SK-N-SH (cell line): ENCODE measurements at regions not wholly inside any gene's neighbourhood (a gene's known extent, or its start where the extent isn't known, plus 50 kb on each side); places are given as distances from the start of the nearest gene placed in this dataset.

Source experiments
- CTCF ChIA-PET: fragments of 300-600, 350-600 bp; formaldehyde crosslinking; extraction: SDS; loops from one replicate; lab custom pipeline; 2021; lab: Yijun Ruan, JAX
- POLR2A ChIA-PET: fragments of 350-600 bp; sonication (Branson Sonifier 250); formaldehyde crosslinking; extraction: SDS; loops from one replicate; lab custom pipeline; 2020; ENCODE audit warnings: antibody characterized with exemption, inconsistent platforms; lab: Yijun Ruan, JAX
- DNase-seq: peaks from one replicate; pipeline ENCODE4 v3.0.0; 2012
- H2AFZ ChIP-seq: fragments of 200-600 bp; sonication (generic); 2 replicates; pipeline ENCODE4 v1.8.1; 2016; ENCODE audit warnings: antibody characterized with exemption, mild to moderate bottlenecking, low read depth
- H3F3A ChIP-seq: fragments of 200-600 bp; sonication (generic); replicated peaks from 2 replicates; pipeline ENCODE3; 2016; ENCODE audit warnings: antibody characterized with exemption, mild to moderate bottlenecking; ENCODE audit not compliant: insufficient read depth
- H3K27ac ChIP-seq, 2 experiments: fragments of 200-500 bp in 1 of 2; fragments of 200-600 bp in 1 of 2; sonication (Bioruptor generic) in 1 of 2; sonication (generic), shearing (Covaris generic) in 1 of 2; 2 replicates each; pipeline versions ENCODE4 v1.5.1 to v1.6.1; 2014 to 2016; ENCODE audit warnings: low read depth in 2 of 2, inconsistent platforms in 1 of 2, low read length in 1 of 2, mild to moderate bottlenecking in 1 of 2, mixed read lengths in 1 of 2
- H3K27me3 ChIP-seq: fragments of 200-600 bp; sonication (generic), shearing (Covaris generic); 2 replicates; pipeline ENCODE4 v1.6.1; 2016; ENCODE audit warnings: mixed run types; ENCODE audit not compliant: insufficient read depth
- H3K36me3 ChIP-seq, 2 experiments: fragments of 200-500 bp in 1 of 2; fragments of 200-600 bp in 1 of 2; sonication (Bioruptor generic) in 1 of 2; sonication (generic) in 1 of 2; replicated peaks in 1 of 2; 2 replicates each; pipeline versions ENCODE3 to v1.5.1; 2014 to 2016; ENCODE audit warnings: low read length in 1 of 2, mild to moderate bottlenecking in 1 of 2; ENCODE audit not compliant: insufficient read depth in 2 of 2, control insufficient read depth in 1 of 2
- H3K4me1 ChIP-seq, 2 experiments: fragments of 200-500 bp in 1 of 2; fragments of 200-600 bp in 1 of 2; sonication (Bioruptor generic) in 1 of 2; sonication (generic), shearing (Covaris generic) in 1 of 2; 2 replicates each; pipeline versions ENCODE4 v1.5.1 to v1.6.1; 2014 to 2016; ENCODE audit warnings: low read depth in 1 of 2, low read length in 1 of 2, mixed run types in 1 of 2; ENCODE audit not compliant: insufficient read depth in 2 of 2, control insufficient read depth in 1 of 2
- H3K4me2 ChIP-seq: fragments of 200-600 bp; sonication (generic), shearing (Covaris generic); 2 replicates; pipeline ENCODE4 v1.6.1; 2017; ENCODE audit warnings: mixed run types
- H3K4me3 ChIP-seq, 2 experiments: fragments of 200-500 bp in 1 of 2; fragments of 200-600 bp in 1 of 2; sonication (Bioruptor generic) in 1 of 2; sonication (generic), shearing (Covaris generic) in 1 of 2; 2 replicates each; pipeline versions ENCODE4 v1.5.1 to v1.8.1; 2014 to 2016; ENCODE audit warnings: low read depth in 2 of 2, inconsistent platforms in 1 of 2, low read length in 1 of 2, mild to moderate bottlenecking in 1 of 2, mixed read lengths in 1 of 2, moderate library complexity in 1 of 2
- H3K79me2 ChIP-seq: fragments of 200-600 bp; sonication (generic); 2 replicates; pipeline ENCODE4 v1.8.1; 2017; ENCODE audit warnings: mild to moderate bottlenecking; ENCODE audit not compliant: insufficient read depth
- H3K9ac ChIP-seq: fragments of 200-600 bp; sonication (generic); 2 replicates; pipeline ENCODE4 v1.6.1; 2017; ENCODE audit warnings: mixed run types
- H3K9me2 ChIP-seq: fragments of 200-600 bp; sonication (generic); 2 replicates; pipeline ENCODE4 v1.6.1; 2017; ENCODE audit warnings: mixed run types
- H3K9me3 ChIP-seq: fragments of 200-600 bp; sonication (generic); 2 replicates; pipeline ENCODE4 v1.6.1; 2017; ENCODE audit warnings: mixed run types, mild to moderate bottlenecking, moderate library complexity
- H4K20me1 ChIP-seq: fragments of 200-600 bp; sonication (generic); 2 replicates; pipeline ENCODE4 v1.6.1; 2017; ENCODE audit warnings: mild to moderate bottlenecking, mixed run types; ENCODE audit not compliant: insufficient read depth
- CTCF ChIP-seq: fragments of 200-600 bp; sonication (generic); IDR thresholded peaks from 2 replicates; pipeline ENCODE4 v1.6.1; 2017; ENCODE audit warnings: antibody characterized with exemption, mild to moderate bottlenecking, moderate library complexity
- ELF1 ChIP-seq: IDR thresholded peaks from 2 replicates; pipeline ENCODE4 v1.4.0; 2012
- EZH2phosphoT487 ChIP-seq: fragments of 200-600 bp; sonication (generic); IDR thresholded peaks from 2 replicates; pipeline ENCODE4 v1.6.1; 2017; ENCODE audit warnings: low read depth, mixed run types, mild to moderate bottlenecking, antibody characterized with exemption, moderate library complexity, borderline replicate concordance
- GABPA ChIP-seq: IDR thresholded peaks from 2 replicates; pipeline ENCODE4 v1.4.0; 2012; ENCODE audit warnings: low read depth, mild to moderate bottlenecking
- RAD21 ChIP-seq: IDR thresholded peaks from 2 replicates; pipeline ENCODE4 v1.6.1; 2012; ENCODE audit warnings: mild to moderate bottlenecking, low read length
- RCOR1 ChIP-seq: fragments of 150-350 bp; IDR thresholded peaks from 2 replicates; pipeline ENCODE4 v1.6.1; 2017; ENCODE audit warnings: antibody characterized with exemption, low read length
- SMC3 ChIP-seq: IDR thresholded peaks from 2 replicates; pipeline ENCODE4 v1.6.1; 2012; ENCODE audit warnings: low read depth, low read length, improper control_type of control experiment
- TAF1 ChIP-seq: IDR thresholded peaks from 2 replicates; pipeline ENCODE4 v1.6.1; 2012; ENCODE audit warnings: low read depth, mild to moderate bottlenecking, low read length, moderate library complexity, borderline replicate concordance
- TEAD4 ChIP-seq: IDR thresholded peaks from 2 replicates; pipeline ENCODE4 v1.4.0; 2012; ENCODE audit warnings: mild to moderate bottlenecking, borderline replicate concordance; ENCODE audit not compliant: insufficient read depth
- USF1 ChIP-seq: IDR thresholded peaks from 2 replicates; pipeline ENCODE4 v1.4.0; 2012; ENCODE audit warnings: low read depth, borderline replicate concordance
- USF2 ChIP-seq: fragments of 150-350 bp; IDR thresholded peaks from 2 replicates; pipeline ENCODE4 v1.6.1; 2017; ENCODE audit warnings: antibody characterized with exemption, low read length, low read depth, borderline replicate concordance
- ZBTB33 ChIP-seq: IDR thresholded peaks from 2 replicates; pipeline ENCODE4 v1.4.0; 2012; ENCODE audit warnings: low read depth, borderline replicate concordance
- WGBS: methylation state at CpG from one replicate; pipeline ENCODE4 v1.1.6; 2017; ENCODE audit warnings: low lambda C conversion rate; 5-methylcytosine and 5-hydroxymethylcytosine counted together

GRCh38 chr3:66761093-66761780, 236.9 kb upstream of the KBTBD8 start:
- TF ChIP-seq ELF1 (no peak), USF2 (no peak), SMC3 (no peak), GABPA (no peak), USF1 (no peak), RCOR1 (no peak), RAD21 (no peak), ZBTB33 (no peak), TAF1 (no peak), TEAD4 (no peak), EZH2phosphoT487 (no peak), CTCF (no peak)
- H3K9ac ChIP-seq: no peak overlapping the region
- 56% methylated on average over 9 of the region's 9 CpGs for WGBS
- H3K9me2 ChIP-seq: no peaks in the 10 kb centered on the region
- no peaks in the 10 kb centered on the region for H3K4me1 ChIP-seq
- H3K27me3 ChIP-seq: no peaks in the 10 kb centered on the region
- H3K36me3 ChIP-seq: no peaks in the 10 kb centered on the region
- no peaks in the 10 kb centered on the region for H3F3A ChIP-seq
- H2AFZ ChIP-seq: no peak overlapping the region
- H3K9me3 ChIP-seq: no peaks in the 10 kb centered on the region
- no peaks in the 10 kb centered on the region for H3K79me2 ChIP-seq
- H4K20me1 ChIP-seq: no peaks in the 10 kb centered on the region
- no peak overlapping the region for H3K27ac ChIP-seq
- H3K4me3 ChIP-seq: no peak overlapping the region
- POLR2A ChIA-PET: no interaction called here
- H3K4me2 ChIP-seq: no peak overlapping the region
- DNase-seq: no peak
- CTCF ChIA-PET: no interaction called here
